Fibroblast of the aortic adventitia (primary cell): ENCODE measurements at regions not wholly inside any gene's neighbourhood (a gene's known extent, or its start where the extent isn't known, plus 50 kb on each side); places are given as distances from the start of the nearest gene placed in this dataset.

Experiments
- DNase-seq: peaks from one replicate; pipeline ENCODE4 v3.0.0-alpha.2; 2010; ENCODE audit warnings: low read depth
- H3K4me3 ChIP-seq: 2 replicates; pipeline ENCODE4 v1.5.1; 2011; ENCODE audit warnings: low read depth, mild to moderate bottlenecking, control low read depth, low read length, moderate library complexity
- TF ChIP-seq, protein P1 (sequence below): IDR thresholded peaks from 2 replicates; pipeline ENCODE4 v1.5.1; 2011; ENCODE audit warnings: mild to moderate bottlenecking, low read length, control low read depth, inconsistent platforms; ENCODE audit not compliant: insufficient read depth

DNA sequence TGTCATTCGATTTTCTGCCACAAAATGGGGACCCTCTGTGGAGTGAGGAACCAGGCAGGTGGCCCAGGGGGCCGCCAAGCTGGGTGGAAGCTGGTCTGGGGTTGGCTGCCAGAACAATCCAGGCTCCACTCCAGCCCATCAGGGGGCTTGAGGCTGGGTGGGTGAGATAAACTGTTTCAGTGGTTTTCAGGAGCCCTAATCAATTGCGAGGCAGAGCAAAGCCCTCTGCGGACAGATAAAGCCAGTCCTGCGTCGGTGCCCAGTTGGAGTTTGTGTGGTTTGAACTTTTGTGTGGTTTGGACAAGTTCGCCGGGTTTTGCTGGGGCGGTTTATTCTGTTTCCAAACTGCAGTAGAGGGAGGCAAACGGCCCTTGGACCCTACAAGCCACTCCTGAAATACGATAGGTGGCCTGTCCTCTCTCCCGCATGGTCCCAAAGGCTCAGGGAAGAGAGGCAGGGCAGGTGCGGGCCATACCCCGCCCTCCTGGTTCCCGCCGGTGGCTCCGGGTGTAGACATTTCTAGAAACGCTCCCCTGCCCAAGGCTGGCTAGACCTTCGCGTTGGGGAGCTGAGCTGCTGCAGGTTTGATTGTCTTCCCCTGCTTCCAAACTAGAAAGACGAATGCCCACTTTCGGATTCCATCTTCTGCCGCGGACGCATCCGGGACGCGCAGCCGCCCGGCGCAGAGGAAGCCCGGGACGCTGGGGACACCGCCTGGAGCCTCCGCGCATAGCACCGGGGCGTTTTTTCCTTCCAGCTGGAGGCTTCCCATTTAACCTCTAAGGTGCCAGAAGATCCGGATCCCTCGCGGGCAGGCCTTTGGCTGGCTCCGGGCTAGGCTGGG is 169.0 kb upstream of the BCOR start:
- peak overlapping the region; percentile 60 for H3K4me3 ChIP-seq
- TF ChIP-seq, protein P1, sequence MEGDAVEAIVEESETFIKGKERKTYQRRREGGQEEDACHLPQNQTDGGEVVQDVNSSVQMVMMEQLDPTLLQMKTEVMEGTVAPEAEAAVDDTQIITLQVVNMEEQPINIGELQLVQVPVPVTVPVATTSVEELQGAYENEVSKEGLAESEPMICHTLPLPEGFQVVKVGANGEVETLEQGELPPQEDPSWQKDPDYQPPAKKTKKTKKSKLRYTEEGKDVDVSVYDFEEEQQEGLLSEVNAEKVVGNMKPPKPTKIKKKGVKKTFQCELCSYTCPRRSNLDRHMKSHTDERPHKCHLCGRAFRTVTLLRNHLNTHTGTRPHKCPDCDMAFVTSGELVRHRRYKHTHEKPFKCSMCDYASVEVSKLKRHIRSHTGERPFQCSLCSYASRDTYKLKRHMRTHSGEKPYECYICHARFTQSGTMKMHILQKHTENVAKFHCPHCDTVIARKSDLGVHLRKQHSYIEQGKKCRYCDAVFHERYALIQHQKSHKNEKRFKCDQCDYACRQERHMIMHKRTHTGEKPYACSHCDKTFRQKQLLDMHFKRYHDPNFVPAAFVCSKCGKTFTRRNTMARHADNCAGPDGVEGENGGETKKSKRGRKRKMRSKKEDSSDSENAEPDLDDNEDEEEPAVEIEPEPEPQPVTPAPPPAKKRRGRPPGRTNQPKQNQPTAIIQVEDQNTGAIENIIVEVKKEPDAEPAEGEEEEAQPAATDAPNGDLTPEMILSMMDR: peak; percentile 71
- peak; percentile 63 for DNase-seq

- H3K4me3 ChIP-seq: no peak overlapping the region
- DNase-seq: no peak
- TF ChIP-seq, protein P1: no peak
Observed at GRCh38 chrX:40265936-40266335, 168.2 kb upstream of the BCOR start.

DNA sequence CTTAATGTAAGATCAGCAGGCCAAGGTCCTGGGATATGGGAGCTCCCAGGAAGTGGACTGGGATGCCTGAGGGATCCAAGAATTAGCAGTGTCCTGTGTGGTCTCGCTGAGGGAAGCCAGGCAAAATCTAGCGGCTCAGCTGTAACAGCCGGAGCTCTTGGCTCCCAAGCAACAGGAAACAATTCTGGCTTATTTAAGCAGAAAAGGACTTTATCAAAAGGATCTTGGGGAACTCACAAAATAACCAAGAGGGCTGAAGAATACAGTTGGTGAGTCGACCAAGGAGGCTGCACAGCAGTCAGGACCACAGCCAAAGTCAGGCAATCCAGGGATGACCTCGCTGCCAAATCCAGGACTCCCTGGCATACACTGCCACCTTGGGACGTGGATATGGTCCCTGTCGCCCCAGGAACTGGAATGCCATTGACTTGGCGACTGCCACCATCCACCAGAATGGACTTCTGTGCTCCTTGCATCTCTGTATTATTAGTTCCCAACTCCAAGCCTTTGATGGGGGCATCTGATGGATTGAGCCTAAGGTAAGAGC is 165.3 kb upstream of the BCOR start:
- H3K4me3 ChIP-seq: no peak overlapping the region
- DNase-seq: peak; percentile 71
- TF ChIP-seq, protein P1: no peak

- no peak overlapping the region for H3K4me3 ChIP-seq
- TF ChIP-seq, protein P1: no peak
- peak; percentile 75 for DNase-seq
Observed at GRCh38 chrX:40262157-40263013, 164.6 kb upstream of the BCOR start.

- no peak for DNase-seq
- TF ChIP-seq, protein P1: no peak
- no peak overlapping the region for H3K4me3 ChIP-seq
Observed at GRCh38 chrX:40261833-40262156, 164.0 kb upstream of the BCOR start.

GRCh38 chrX:40260146-40260747 is 162.5 kb upstream of the BCOR start:
- H3K4me3 ChIP-seq: no peak overlapping the region
- DNase-seq: no peak

More at GRCh38 chrX:40260146-40260747, 162.5 kb upstream of the BCOR start:
- TF ChIP-seq, protein P1: no peak
